ENCODE measurements at regions not wholly inside any gene's neighbourhood (a gene's known extent, or its start where the extent isn't known, plus 50 kb on each side); places are given as distances from the start of the nearest gene placed in this dataset.

DNA sequence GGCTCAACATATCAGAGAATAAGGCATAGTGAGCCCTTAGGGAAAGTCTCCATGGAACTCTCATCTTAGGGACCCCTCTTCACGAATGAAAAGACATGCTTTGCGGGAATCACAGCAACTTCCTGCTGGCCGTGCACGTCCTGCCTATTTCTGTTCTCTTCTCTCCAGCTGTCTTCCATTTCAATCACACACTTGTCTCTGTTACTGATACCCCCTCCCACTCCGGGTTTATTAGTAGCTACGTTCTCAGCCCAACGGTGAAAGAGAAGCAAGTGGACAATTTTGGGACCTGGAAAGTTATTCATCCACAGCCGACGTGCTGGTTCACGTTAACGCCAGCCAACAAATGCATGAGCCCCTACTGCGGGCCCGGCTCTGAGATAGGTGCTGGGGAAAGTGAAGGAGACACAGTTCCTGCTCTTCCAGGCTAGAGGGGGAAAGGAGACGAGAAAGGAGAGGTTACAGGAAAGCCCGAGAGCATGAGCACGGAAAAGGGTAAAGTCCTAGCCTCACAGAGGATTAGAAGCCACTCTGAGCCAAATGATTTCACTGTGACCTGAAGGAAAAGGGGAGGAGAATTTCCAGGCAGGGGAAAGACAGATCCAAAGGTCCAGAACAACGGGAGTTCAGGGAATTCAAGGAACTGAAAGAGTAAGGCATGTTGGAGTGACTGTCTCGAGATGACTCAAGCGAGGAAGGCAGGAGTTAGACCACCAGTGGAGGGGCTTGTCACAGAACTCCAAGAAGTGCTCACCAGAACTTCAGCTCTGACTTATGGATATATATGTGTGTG is 81.8 kb upstream of the CLDN10 start:
- Mint-ChIP-seq H3K9me3 (peaks cover 0 to 2% (median 0%) of the 10 kb centered on the region in 9 donors), H3K27me3 (peaks cover 0 to 6% (median 1%) of the 10 kb centered on the region in 5 donors), H3K27ac (peak overlapping the region in 1 of 10 donors; percentile 59), H3K36me3 (no peaks in the 10 kb centered on the region), H3K4me3 (peak overlapping the region in 1 of 10 donors; percentile 25), H3K4me1 (peaks cover 0 to 2% (median 0%) of the 10 kb centered on the region in 4 donors)
- POLR2A ChIA-PET, result no interaction called here
- DNase-seq, result no peak
- ATAC-seq, result no peak

GRCh38 chr13:95471960-95472359 is 80.6 kb upstream of the CLDN10 start:
- Mint-ChIP-seq H3K27me3 (peaks cover 0 to 9% (median 2%) of the 10 kb centered on the region in 5 donors), H3K4me1 (peaks cover 0 to 2% (median 0%) of the 10 kb centered on the region in 4 donors), H3K27ac (no peak overlapping the region), H3K36me3 (no peaks in the 10 kb centered on the region), H3K4me3 (no peak overlapping the region), H3K9me3 (peaks cover 0 to 2% (median 0%) of the 10 kb centered on the region in 9 donors)
- no peak for ATAC-seq
- DNase-seq, result no peak
- POLR2A ChIA-PET, result no interaction called here

GRCh38 chr13:95474992-95475391 is 77.5 kb upstream of the CLDN10 start:
- POLR2A ChIA-PET, result no interaction called here
- Mint-ChIP-seq H3K27me3 (peaks cover 0 to 12% (median 2%) of the 10 kb centered on the region in 5 donors), H3K4me1 (peaks cover 0 to 9% (median 5%) of the 10 kb centered on the region in 4 donors), H3K36me3 (no peaks in the 10 kb centered on the region), H3K9me3 (no peaks in the 10 kb centered on the region), H3K27ac (no peak overlapping the region), H3K4me3 (no peak overlapping the region)
- DNase-seq (no peak), ATAC-seq (no peak)

DNA sequence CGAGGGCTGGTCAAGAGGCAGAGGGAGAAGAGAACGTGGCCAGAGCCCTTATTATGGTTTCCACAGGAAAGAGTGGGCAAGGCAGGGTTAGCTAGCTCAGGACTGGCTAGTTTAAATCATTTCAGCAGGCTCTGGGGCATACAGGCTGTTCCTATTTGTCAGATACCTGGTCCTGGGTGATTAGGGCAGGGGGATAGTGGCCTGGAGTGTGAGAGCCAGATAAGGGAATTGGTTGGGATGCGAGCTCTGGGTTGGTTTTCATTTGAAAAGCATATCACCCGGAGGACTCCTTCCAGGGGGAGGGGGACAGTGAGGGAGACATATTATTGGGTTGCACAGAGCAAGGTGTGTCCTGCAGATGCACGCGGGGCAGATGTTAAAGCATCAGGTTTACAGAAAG is 75.3 kb upstream of the CLDN10 start:
- Mint-ChIP-seq H3K9me3 (no peaks in the 10 kb centered on the region), H3K27me3 (peaks cover 0 to 14% (median 3%) of the 10 kb centered on the region in 5 donors), H3K4me1 (peaks cover 0 to 9% (median 5%) of the 10 kb centered on the region in 4 donors), H3K36me3 (no peaks in the 10 kb centered on the region), H3K4me3 (peak overlapping the region in 1 of 10 donors; percentile 37), H3K27ac (no peak overlapping the region)
- ATAC-seq (no peak), DNase-seq (no peak)
- POLR2A ChIA-PET, result no interaction called here

- DNase-seq (no peak), ATAC-seq (no peak)
- Mint-ChIP-seq H3K27ac (peak overlapping the region in 2 of 10 donors; percentile 31 to 58), H3K36me3 (no peaks in the 10 kb centered on the region), H3K4me1 (peaks cover 0 to 9% (median 5%) of the 10 kb centered on the region in 4 donors), H3K4me3 (no peak overlapping the region), H3K27me3 (peaks cover 0 to 14% (median 3%) of the 10 kb centered on the region in 5 donors), H3K9me3 (no peaks in the 10 kb centered on the region)
- POLR2A ChIA-PET, result no interaction called here
Measured at GRCh38 chr13:95479731-95480130, 72.8 kb upstream of the CLDN10 start.

GRCh38 chr13:95480131-95480545 is 72.4 kb upstream of the CLDN10 start:
- Mint-ChIP-seq H3K4me1 (peaks cover 0 to 9% (median 5%) of the 10 kb centered on the region in 4 donors), H3K27ac (peak overlapping the region in 3 of 10 donors; percentile 31 to 58 (median 49)), H3K4me3 (peak overlapping the region in 2 of 10 donors; percentile 11 to 14), H3K27me3 (peaks cover 0 to 14% (median 3%) of the 10 kb centered on the region in 5 donors), H3K36me3 (no peaks in the 10 kb centered on the region), H3K9me3 (no peaks in the 10 kb centered on the region)
- ATAC-seq, result no peak
- POLR2A ChIA-PET, result no interaction called here
- no peak for DNase-seq

- no peak overlapping the region for H3K4me3 Mint-ChIP-seq
- no peak for ATAC-seq
- peaks cover 0 to 8% (median 0%) of the 10 kb centered on the region in 5 donors for H3K27me3 Mint-ChIP-seq
- POLR2A ChIA-PET, result no interaction called here
- H3K27ac Mint-ChIP-seq, result peak overlapping the region in 1 of 10 donors; percentile 9
- no peaks in the 10 kb centered on the region for H3K9me3 Mint-ChIP-seq
- no peak for DNase-seq
- H3K36me3 Mint-ChIP-seq, result no peaks in the 10 kb centered on the region
- H3K4me1 Mint-ChIP-seq, result peaks cover 0 to 9% (median 4%) of the 10 kb centered on the region in 4 donors
Measured at GRCh38 chr13:95480791-95481780, 71.4 kb upstream of the CLDN10 start.

GRCh38 chr13:95484052-95484451 is 68.5 kb upstream of the CLDN10 start:
- Mint-ChIP-seq H3K9me3 (no peaks in the 10 kb centered on the region), H3K27ac (no peak overlapping the region), H3K4me1 (peaks cover 0 to 1% (median 0%) of the 10 kb centered on the region in 4 donors), H3K36me3 (no peaks in the 10 kb centered on the region), H3K4me3 (no peak overlapping the region), H3K27me3 (peaks cover 0 to 8% (median 3%) of the 10 kb centered on the region in 5 donors)
- ATAC-seq (no peak), DNase-seq (no peak)
- POLR2A ChIA-PET, result no interaction called here

- H3K4me1 Mint-ChIP-seq, result no peaks in the 10 kb centered on the region
- peaks cover 0 to 2% (median 0%) of the 10 kb centered on the region in 9 donors for H3K9me3 Mint-ChIP-seq
- no peak overlapping the region for H3K4me3 Mint-ChIP-seq
- ATAC-seq, result no peak
- POLR2A ChIA-PET, result no interaction called here
- no peaks in the 10 kb centered on the region for H3K36me3 Mint-ChIP-seq
- no peak for DNase-seq
- no peak overlapping the region for H3K27ac Mint-ChIP-seq
- peaks cover 0 to 5% (median 3%) of the 10 kb centered on the region in 5 donors for H3K27me3 Mint-ChIP-seq
Measured at GRCh38 chr13:95485045-95485517, 67.4 kb upstream of the CLDN10 start.

- no peaks in the 10 kb centered on the region for H3K4me1 Mint-ChIP-seq
- no peaks in the 10 kb centered on the region for H3K36me3 Mint-ChIP-seq
- H3K27me3 Mint-ChIP-seq, result peaks cover 0 to 5% (median 0%) of the 10 kb centered on the region in 5 donors
- ATAC-seq, result no peak
- H3K27ac Mint-ChIP-seq, result no peak overlapping the region
- POLR2A ChIA-PET, result no interaction called here
- no peak overlapping the region for H3K4me3 Mint-ChIP-seq
- DNase-seq, result no peak
- peaks cover 0 to 6% (median 0%) of the 10 kb centered on the region in 9 donors for H3K9me3 Mint-ChIP-seq
Measured at GRCh38 chr13:95485518-95486144, 66.9 kb upstream of the CLDN10 start.

DNA sequence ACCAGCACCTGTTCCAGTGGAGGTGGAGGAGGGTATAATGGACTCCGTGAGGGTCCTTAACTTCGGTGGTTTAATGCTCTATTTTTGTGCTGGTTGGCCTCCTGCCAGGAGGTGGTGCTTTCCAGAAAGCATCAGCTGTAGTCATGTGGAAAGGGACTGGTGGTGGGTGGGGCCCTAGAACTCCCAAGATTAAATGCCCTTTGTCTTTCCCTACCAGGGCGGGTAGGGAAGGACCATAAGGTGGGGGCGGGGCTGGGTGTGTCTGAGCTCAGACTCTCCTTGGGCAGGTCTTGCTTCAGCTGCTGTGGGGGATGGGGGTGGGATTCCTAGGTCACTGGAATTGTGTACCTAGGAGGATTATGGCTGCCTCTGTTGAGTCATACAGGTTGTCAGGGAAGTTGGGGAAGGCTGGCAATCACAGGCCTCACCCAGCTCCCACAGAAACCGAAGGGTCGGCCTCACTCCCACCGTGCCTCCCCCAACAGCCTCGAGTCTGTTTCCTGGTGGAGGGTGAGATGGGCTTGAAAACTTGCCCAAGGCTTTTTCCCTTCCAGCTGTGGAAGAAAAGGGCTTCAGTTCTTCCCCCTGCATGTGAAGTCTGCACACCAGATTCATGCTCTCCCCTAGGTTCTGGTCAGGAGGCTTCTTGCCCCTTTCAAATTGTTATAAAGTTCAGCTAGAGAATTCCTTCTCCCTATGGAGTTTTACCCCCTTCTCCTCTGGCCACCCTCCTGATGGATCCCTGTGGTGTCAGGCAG is 60.3 kb upstream of the CLDN10 start:
- Mint-ChIP-seq H3K36me3 (peaks cover 0 to 13% (median 6%) of the 10 kb centered on the region in 3 donors), H3K4me1 (peaks cover 0 to 2% (median 0%) of the 10 kb centered on the region in 4 donors), H3K27me3 (peaks cover 3 to 34% (median 8%) of the 10 kb centered on the region in 5 donors), H3K4me3 (no peak overlapping the region), H3K9me3 (peaks cover 0 to 18% (median 5%) of the 10 kb centered on the region in 9 donors), H3K27ac (no peak overlapping the region)
- POLR2A ChIA-PET, result no interaction called here
- DNase-seq, result no peak
- no peak for ATAC-seq
